ENCODE measurements at regions not wholly inside any gene's neighbourhood (a gene's known extent, or its start where the extent isn't known, plus 50 kb on each side); places are given as distances from the start of the nearest gene placed in this dataset.

DNA sequence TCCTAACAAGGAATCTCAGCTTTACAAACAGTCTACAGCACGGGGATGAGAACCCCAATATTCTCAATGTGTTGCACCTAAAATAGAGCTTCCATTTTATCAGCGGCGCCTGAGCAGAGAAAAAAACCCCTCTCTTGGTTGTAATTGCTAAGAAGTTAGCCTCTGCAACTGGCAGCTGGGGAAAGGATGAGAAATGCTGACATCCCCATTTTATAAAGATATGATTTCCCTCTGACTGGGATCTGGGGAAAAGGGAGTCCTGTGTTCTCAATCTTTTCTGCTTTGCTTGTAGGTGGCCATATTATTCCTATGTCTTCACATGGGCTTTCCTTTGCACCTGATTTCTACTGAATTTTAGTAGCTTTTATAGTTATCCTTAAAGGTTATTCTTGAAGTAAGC is 981.4 kb upstream of the DDX18 start:
- Mint-ChIP-seq H3K4me3 (ENCODE audit: low read depth) (no peak overlapping the region), H3K4me1 (ENCODE audit: low read depth) (no peaks in the 10 kb centered on the region), H3K9me3 (ENCODE audit: low read depth) (peaks cover 3% of the 10 kb centered on the region), H3K27me3 (no peaks in the 10 kb centered on the region), H3K36me3 (ENCODE audit: insufficient read depth) (no peaks in the 10 kb centered on the region), H3K27ac (no peak overlapping the region)
- DNase-seq (ENCODE audit: low spot score, unreplicated experiment), result no peak
- TF ChIP-seq, protein P1, sequence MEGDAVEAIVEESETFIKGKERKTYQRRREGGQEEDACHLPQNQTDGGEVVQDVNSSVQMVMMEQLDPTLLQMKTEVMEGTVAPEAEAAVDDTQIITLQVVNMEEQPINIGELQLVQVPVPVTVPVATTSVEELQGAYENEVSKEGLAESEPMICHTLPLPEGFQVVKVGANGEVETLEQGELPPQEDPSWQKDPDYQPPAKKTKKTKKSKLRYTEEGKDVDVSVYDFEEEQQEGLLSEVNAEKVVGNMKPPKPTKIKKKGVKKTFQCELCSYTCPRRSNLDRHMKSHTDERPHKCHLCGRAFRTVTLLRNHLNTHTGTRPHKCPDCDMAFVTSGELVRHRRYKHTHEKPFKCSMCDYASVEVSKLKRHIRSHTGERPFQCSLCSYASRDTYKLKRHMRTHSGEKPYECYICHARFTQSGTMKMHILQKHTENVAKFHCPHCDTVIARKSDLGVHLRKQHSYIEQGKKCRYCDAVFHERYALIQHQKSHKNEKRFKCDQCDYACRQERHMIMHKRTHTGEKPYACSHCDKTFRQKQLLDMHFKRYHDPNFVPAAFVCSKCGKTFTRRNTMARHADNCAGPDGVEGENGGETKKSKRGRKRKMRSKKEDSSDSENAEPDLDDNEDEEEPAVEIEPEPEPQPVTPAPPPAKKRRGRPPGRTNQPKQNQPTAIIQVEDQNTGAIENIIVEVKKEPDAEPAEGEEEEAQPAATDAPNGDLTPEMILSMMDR (IDR thresholded peaks at IDR 0.05; ENCODE audit: unreplicated experiment), result no peak

DNA sequence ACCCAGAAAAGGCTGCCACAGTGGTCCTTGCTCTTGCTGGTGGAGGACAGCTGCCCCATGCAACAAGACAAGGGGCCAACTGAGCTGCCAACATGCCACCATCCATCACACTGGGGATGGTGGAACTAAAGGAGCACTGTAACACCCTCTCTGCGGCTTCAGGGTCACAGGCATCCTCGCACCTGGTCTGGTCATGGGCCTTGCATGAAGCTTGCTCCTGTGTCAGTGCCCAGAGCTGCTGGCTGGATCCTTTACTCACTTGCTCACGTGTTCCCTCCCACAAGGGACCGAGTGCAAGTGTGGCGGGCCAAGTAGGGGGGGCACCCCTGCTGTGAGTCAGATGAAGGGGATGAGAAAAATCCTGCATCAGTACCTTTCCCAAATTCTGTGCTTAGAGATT is 972.3 kb upstream of the DDX18 start:
- TF ChIP-seq, protein P1 (IDR thresholded peaks at IDR 0.05; ENCODE audit: unreplicated experiment), result no peak
- H3K9me3 Mint-ChIP-seq (ENCODE audit: low read depth), result no peaks in the 10 kb centered on the region
- DNase-seq (ENCODE audit: low spot score, unreplicated experiment), result no peak
- no peaks in the 10 kb centered on the region for H3K36me3 Mint-ChIP-seq (ENCODE audit: insufficient read depth)
- no peaks in the 10 kb centered on the region for H3K4me1 Mint-ChIP-seq (ENCODE audit: low read depth)
- H3K4me3 Mint-ChIP-seq (ENCODE audit: low read depth), result no peak overlapping the region
- no peak overlapping the region for H3K27ac Mint-ChIP-seq
- no peaks in the 10 kb centered on the region for H3K27me3 Mint-ChIP-seq

DNA sequence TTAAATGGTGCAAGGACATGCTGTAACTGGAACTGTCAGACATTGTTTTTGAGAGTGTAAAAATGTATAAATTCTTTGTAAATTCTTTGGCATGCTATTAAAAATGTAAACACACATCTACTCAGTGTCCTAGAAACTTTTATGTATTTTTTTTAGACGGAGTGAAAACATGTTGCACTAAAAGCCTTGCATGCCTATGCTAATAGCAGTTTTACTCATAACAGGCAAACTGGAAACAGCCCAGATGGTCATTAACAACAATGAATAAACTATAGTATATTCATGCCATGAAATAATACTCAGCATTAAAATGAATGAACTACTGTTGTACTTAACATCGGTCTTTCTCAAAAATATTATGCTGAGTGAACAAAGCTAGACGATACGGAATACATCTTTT is 954.8 kb upstream of the DDX18 start:
- Mint-ChIP-seq H3K4me3 (ENCODE audit: low read depth) (no peak overlapping the region), H3K27ac (no peak overlapping the region), H3K36me3 (ENCODE audit: insufficient read depth) (peaks cover 7% of the 10 kb centered on the region), H3K27me3 (no peaks in the 10 kb centered on the region), H3K9me3 (ENCODE audit: low read depth) (peaks cover 13% of the 10 kb centered on the region), H3K4me1 (ENCODE audit: low read depth) (no peaks in the 10 kb centered on the region)
- TF ChIP-seq, protein P1 (IDR thresholded peaks at IDR 0.05; ENCODE audit: unreplicated experiment), result no peak
- no peak for DNase-seq (ENCODE audit: low spot score, unreplicated experiment)

DNA sequence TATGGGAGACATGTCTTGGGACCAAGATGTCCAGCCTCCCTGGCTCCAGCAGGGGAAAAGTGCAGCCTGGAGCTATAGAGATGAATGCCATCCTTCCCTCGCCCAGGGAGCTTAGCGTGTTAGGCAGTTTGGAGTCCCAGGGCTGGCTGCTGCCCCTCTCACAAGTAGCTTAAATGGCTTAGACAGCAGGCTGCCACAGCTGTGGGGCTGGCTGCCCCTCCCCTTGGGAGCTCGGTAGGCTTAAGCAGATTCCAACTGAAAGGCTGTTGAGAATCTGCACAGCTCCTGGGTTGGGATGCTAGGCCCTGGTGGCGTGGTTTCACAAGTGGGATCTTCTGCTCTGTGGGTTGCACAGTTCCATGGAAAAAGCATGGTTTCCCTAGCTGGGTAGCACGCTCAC is 940.5 kb upstream of the DDX18 start:
- peaks cover 16% of the 10 kb centered on the region for H3K9me3 Mint-ChIP-seq (ENCODE audit: low read depth)
- no peak for DNase-seq (ENCODE audit: low spot score, unreplicated experiment)
- no peaks in the 10 kb centered on the region for H3K27me3 Mint-ChIP-seq
- H3K4me3 Mint-ChIP-seq (ENCODE audit: low read depth), result no peak overlapping the region
- peaks cover 1% of the 10 kb centered on the region for H3K36me3 Mint-ChIP-seq (ENCODE audit: insufficient read depth)
- H3K4me1 Mint-ChIP-seq (ENCODE audit: low read depth), result peaks cover 3% of the 10 kb centered on the region
- no peak overlapping the region for H3K27ac Mint-ChIP-seq
- TF ChIP-seq, protein P1 (IDR thresholded peaks at IDR 0.05; ENCODE audit: unreplicated experiment), result no peak

DNA sequence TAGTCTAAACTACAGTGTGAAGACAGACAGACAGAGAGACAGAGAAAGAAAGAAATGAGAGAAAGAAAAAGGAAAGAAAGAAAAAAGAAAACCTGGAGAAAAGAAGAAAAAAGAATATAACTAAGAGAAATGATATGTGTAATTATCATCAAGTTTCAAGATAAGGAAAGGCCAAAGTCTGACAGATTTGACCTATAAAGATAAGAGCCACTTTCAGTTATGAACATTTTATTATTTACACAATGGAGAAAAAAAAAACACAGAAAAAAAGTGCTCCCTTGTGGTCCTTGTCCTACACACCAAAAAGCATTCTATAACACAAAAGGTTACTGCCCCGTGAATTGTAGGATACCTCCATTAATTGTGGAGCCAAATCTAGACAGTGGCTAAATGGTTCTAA is 937.2 kb upstream of the DDX18 start:
- Mint-ChIP-seq H3K27ac (no peak overlapping the region), H3K27me3 (no peaks in the 10 kb centered on the region), H3K36me3 (ENCODE audit: insufficient read depth) (peaks cover 1% of the 10 kb centered on the region), H3K4me1 (ENCODE audit: low read depth) (peaks cover 4% of the 10 kb centered on the region), H3K9me3 (ENCODE audit: low read depth) (peaks cover 11% of the 10 kb centered on the region), H3K4me3 (ENCODE audit: low read depth) (no peak overlapping the region)
- TF ChIP-seq, protein P1 (IDR thresholded peaks at IDR 0.05; ENCODE audit: unreplicated experiment), result no peak
- DNase-seq (ENCODE audit: low spot score, unreplicated experiment), result no peak
